Transverse colon (tissue), 4 donors: ENCODE measurements at regions not wholly inside any gene's neighbourhood (a gene's known extent, or its start where the extent isn't known, plus 50 kb on each side); places are given as distances from the start of the nearest gene placed in this dataset.

Experiments used
- DNase-seq: peaks from one replicate; pipeline ENCODE4 v3.0.0-alpha.2; 2019
- H3K27ac ChIP-seq, 4 donors: fragments of 200-600 bp; sonication (generic); 2 replicates each; pipeline ENCODE4 v1.5.1; 2016 to 2018; ENCODE audit warnings: inconsistent platforms in 4 of 4
- H3K27me3 ChIP-seq: fragments of 200-600 bp; sonication (generic); 2 replicates; pipeline ENCODE4 v1.5.1; 2017; ENCODE audit warnings: inconsistent platforms
- H3K36me3 ChIP-seq, 4 donors: fragments of 200-600 bp; sonication (generic); 2 replicates each; pipeline ENCODE4 v1.5.1; 2017 to 2019; ENCODE audit warnings: inconsistent platforms in 4 of 4
- H3K4me1 ChIP-seq, 4 donors: fragments of 200-600 bp; sonication (generic); 2 replicates each; pipeline ENCODE4 v1.5.1; 2017 to 2020; ENCODE audit warnings: inconsistent platforms in 4 of 4
- H3K4me3 ChIP-seq, 4 donors: fragments of 200-600 bp; sonication (generic); 1 replicate in 1 of 4; 2 replicates in 3 of 4; pipeline versions ENCODE4 v1.5.1 to v1.6.1; 2017 to 2019; ENCODE audit warnings: inconsistent platforms in 4 of 4
- H3K9me3 ChIP-seq, 2 donors: fragments of 200-600 bp; sonication (generic); 2 replicates each; pipeline ENCODE4 v1.5.1; 2017 to 2019; ENCODE audit warnings: inconsistent platforms in 2 of 2
- CTCF ChIP-seq, 5 experiments: fragments of 200-600 bp in 3 of 5; fragments of 450-650 bp in 2 of 5; sonication (generic) in 3 of 5; IDR thresholded peaks; 1 replicate in 2 of 5; 2 replicates in 3 of 5; pipeline ENCODE4 v1.5.1; 2016 to 2017; ENCODE audit warnings: antibody characterized with exemption in 5 of 5, inconsistent platforms in 3 of 5, mild to moderate bottlenecking in 2 of 5, moderate library complexity in 1 of 5
- EP300 ChIP-seq: sonication (generic); formaldehyde crosslinking; IDR thresholded peaks from one replicate; pipeline ENCODE4 v1.6.1; 2017; ENCODE audit warnings: antibody characterized with exemption, low read depth
- POLR2A ChIP-seq: fragments of 450-650 bp; IDR thresholded peaks from one replicate; pipeline ENCODE4 v1.6.1; 2016; ENCODE audit warnings: antibody characterized with exemption, mild to moderate bottlenecking, moderate library complexity
- POLR2AphosphoS5 ChIP-seq, 3 donors: sonication (generic); formaldehyde crosslinking; IDR thresholded peaks; one replicate each; pipeline ENCODE4 v1.6.1; 2016; ENCODE audit warnings: antibody characterized with exemption in 3 of 3
- WGBS, 2 donors: methylation state at CpG; one replicate each; pipeline ENCODE4 v1.1.5; 2018; ENCODE audit warnings: low coverage in 1 of 2; 5-methylcytosine and 5-hydroxymethylcytosine counted together
- in situ Hi-C, 4 donors: fragments of 200-750 bp; cut with MboI; loops; one replicate each; pipeline versions ENCODE4 v1.15.0 to v1.15.1; 2017; ENCODE audit warnings: low sequenced_read_pairs in 3 of 4, low pct_ligation_motif_present in 1 of 4, low pct_unique_long_range_greater_than_20kb in 1 of 4
- intact Hi-C: fragments of 100-400 bp; cut with DNase I; formaldehyde crosslinking; loops from one replicate; pipeline ENCODE4 v1.15.1; 2023; ENCODE audit warnings: low total_unique reads

- Histone ChIP-seq H3K9me3 (no peaks in the 10 kb centered on the region), H3K27ac (no peak overlapping the region), H3K4me3 (no peak overlapping the region), H3K27me3 (no peaks in the 10 kb centered on the region), H3K36me3 (no peaks in the 10 kb centered on the region), H3K4me1 (no peaks in the 10 kb centered on the region)
- no peak for DNase-seq
- intact Hi-C loops (no loop called here), in situ Hi-C loops (no loop called here)
- TF ChIP-seq CTCF (IDR thresholded peaks at IDR 0.05) (no peak), EP300 (no peak), POLR2AphosphoS5 (IDR thresholded peaks at IDR 0.05) (no peak), POLR2A (no peak)
- 80% methylated on average over 5 of the region's 5 CpGs for WGBS, 2 donors
Measured at GRCh38 chr1:101144671-101145448, 92.0 kb upstream of the S1PR1 start.

- intact Hi-C loops (no loop called here), in situ Hi-C loops (no loop called here)
- TF ChIP-seq CTCF (IDR thresholded peaks at IDR 0.05) (no peak), POLR2AphosphoS5 (IDR thresholded peaks at IDR 0.05) (no peak)
- DNase-seq: no peak
- no peaks in the 10 kb centered on the region for H3K27me3 ChIP-seq
- H3K9me3 ChIP-seq: no peaks in the 10 kb centered on the region
- no peak overlapping the region for H3K27ac ChIP-seq
- H3K4me1 ChIP-seq: no peaks in the 10 kb centered on the region
- H3K36me3 ChIP-seq: no peaks in the 10 kb centered on the region
- WGBS, 2 donors: 88 to 89% methylated on average over 1 of the region's 1 CpG
- no peak overlapping the region for H3K4me3 ChIP-seq
Measured at GRCh38 chr1:101142244-101142643, 94.6 kb upstream of the S1PR1 start.

- in situ Hi-C loops: no loop called here
- WGBS, 2 donors: 84 to 92% methylated on average over 2 of the region's 2 CpGs
- Histone ChIP-seq H3K27ac (no peak overlapping the region), H3K4me1 (no peaks in the 10 kb centered on the region), H3K36me3 (no peaks in the 10 kb centered on the region), H3K27me3 (no peaks in the 10 kb centered on the region), H3K9me3 (no peaks in the 10 kb centered on the region), H3K4me3 (no peak overlapping the region)
- DNase-seq: no peak
- TF ChIP-seq POLR2AphosphoS5 (IDR thresholded peaks at IDR 0.05): no peak
- no peak for TF ChIP-seq CTCF (IDR thresholded peaks at IDR 0.05)
- no peak for TF ChIP-seq POLR2A
- TF ChIP-seq EP300: no peak
- intact Hi-C loops: no loop called here
Measured at GRCh38 chr1:101141376-101141775, 95.4 kb upstream of the S1PR1 start.

GRCh38 chr1:101139821-101140718 lies 96.7 kb upstream of the S1PR1 start:
- Histone ChIP-seq H3K27ac (no peak overlapping the region), H3K36me3 (no peaks in the 10 kb centered on the region), H3K4me3 (no peak overlapping the region), H3K9me3 (no peaks in the 10 kb centered on the region), H3K27me3 (no peaks in the 10 kb centered on the region), H3K4me1 (no peaks in the 10 kb centered on the region)
- in situ Hi-C loops: no loop called here
- TF ChIP-seq CTCF (IDR thresholded peaks at IDR 0.05): no peak
- TF ChIP-seq POLR2A: no peak
- no peak for TF ChIP-seq POLR2AphosphoS5 (IDR thresholded peaks at IDR 0.05)
- TF ChIP-seq EP300: no peak
- intact Hi-C loops: no loop called here
- WGBS, 2 donors: 63% methylated on average over 2 of the region's 2 CpGs
- DNase-seq: no peak
